NB4 (cell line): ENCODE measurements at regions not wholly inside any gene's neighbourhood (a gene's known extent, or its start where the extent isn't known, plus 50 kb on each side); places are given as distances from the start of the nearest gene placed in this dataset.

ENCODE experiments used
- CTCF ChIP-seq: IDR thresholded peaks from one replicate; pipeline ENCODE4 v1.5.1; 2012; ENCODE audit warnings: low read depth, low read length
- MAX ChIP-seq: IDR thresholded peaks from 2 replicates; pipeline ENCODE4 v1.6.1; 2011; ENCODE audit warnings: low read depth, low read length
- MYC ChIP-seq: IDR thresholded peaks from 2 replicates; pipeline ENCODE4 v1.6.1; 2011; ENCODE audit warnings: low read depth, low read length

DNA sequence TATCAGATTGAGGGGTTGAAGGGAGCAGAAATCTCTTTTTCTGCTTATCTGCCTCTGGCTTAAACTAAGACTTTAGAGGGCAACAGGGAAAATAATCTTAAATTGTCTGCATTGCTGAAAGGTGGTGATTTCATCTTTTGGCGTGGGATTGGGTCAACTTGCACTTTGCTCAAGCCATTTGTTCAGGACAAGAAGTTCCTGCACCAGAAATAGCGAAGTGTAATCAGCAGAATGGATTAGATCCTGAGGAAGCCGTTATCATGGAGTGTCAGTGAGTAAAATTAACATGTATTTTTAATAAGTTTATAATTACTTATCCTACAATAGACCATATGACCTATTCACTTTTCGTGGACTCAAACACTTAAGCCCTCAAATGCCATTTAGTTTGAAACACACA, 249.3 kb downstream of the CD83 start:
- no peak for TF ChIP-seq MAX
- TF ChIP-seq CTCF: no peak
- no peak for TF ChIP-seq MYC
